ENCODE measurements at regions not wholly inside any gene's neighbourhood (a gene's known extent, or its start where the extent isn't known, plus 50 kb on each side); places are given as distances from the start of the nearest gene placed in this dataset.

DNA sequence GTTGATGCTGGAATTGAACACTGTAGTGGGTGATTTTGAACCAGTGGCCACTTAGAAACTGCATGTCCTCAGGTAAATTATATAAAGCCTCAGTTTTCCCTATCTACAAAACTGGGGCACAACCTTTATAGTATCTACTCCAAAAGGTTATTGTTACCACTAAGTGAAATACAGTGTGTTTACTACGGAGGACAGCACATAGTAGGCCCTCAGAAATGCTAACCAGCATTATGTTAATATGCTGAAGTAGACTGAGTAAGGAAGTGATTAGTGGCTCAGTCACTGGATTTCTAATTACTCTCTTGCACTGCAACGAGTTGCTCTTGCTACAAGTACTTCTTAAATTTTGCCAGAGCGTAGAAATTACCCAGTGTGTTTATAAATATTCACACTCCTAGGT, 139.5 kb downstream of the HAUS1 start:
- TF ChIP-seq CTCF (conservative IDR thresholded peaks at IDR 0.05) (no peak), ZFX (IDR thresholded peaks at IDR 0.05) (no peak)

Measured in C4-2B (cell line).